NT2/D1 (cell line): ENCODE measurements at regions not wholly inside any gene's neighbourhood (a gene's known extent, or its start where the extent isn't known, plus 50 kb on each side); places are given as distances from the start of the nearest gene placed in this dataset.

Experiments
- DNase-seq: peaks from one replicate; pipeline ENCODE4 v3.0.0-alpha.2; 2011; ENCODE audit warnings: low read depth, low spot score
- H3K27me3 ChIP-seq: 2 replicates; pipeline ENCODE4 v1.6.0; 2011; ENCODE audit warnings: mild to moderate bottlenecking; ENCODE audit not compliant: insufficient read length, insufficient read depth
- H3K36me3 ChIP-seq: 2 replicates; pipeline ENCODE4 v1.6.1; 2011; ENCODE audit warnings: mild to moderate bottlenecking, low read length, mixed read lengths; ENCODE audit not compliant: insufficient read depth, insufficient read length
- H3K4me1 ChIP-seq: 2 replicates; pipeline ENCODE4 v1.5.1; 2011; ENCODE audit not compliant: insufficient read depth, insufficient read length
- H3K4me3 ChIP-seq: 2 replicates; pipeline ENCODE4 v1.5.1; 2011; ENCODE audit warnings: low read depth; ENCODE audit not compliant: insufficient read length
- H3K9ac ChIP-seq: 2 replicates; pipeline ENCODE4 v1.6.0; 2011; ENCODE audit warnings: low read depth; ENCODE audit not compliant: insufficient read length
- H3K9me3 ChIP-seq: 2 replicates; pipeline ENCODE4 v1.5.1; 2011; ENCODE audit warnings: mild to moderate bottlenecking, low read length; ENCODE audit not compliant: insufficient read depth
- SUZ12 ChIP-seq: IDR thresholded peaks from 2 replicates; pipeline ENCODE4 v1.6.1; 2011; ENCODE audit not compliant: insufficient read length, insufficient read depth; ENCODE audit errors: extremely low read depth
- YY1 ChIP-seq: IDR thresholded peaks from 2 replicates; pipeline ENCODE4 v1.6.1; 2011; ENCODE audit not compliant: insufficient read length, insufficient read depth
- ZNF274 ChIP-seq: IDR thresholded peaks from 2 replicates; pipeline ENCODE4 v1.6.1; 2011; ENCODE audit warnings: mild to moderate bottlenecking, low read depth, low read length

DNA sequence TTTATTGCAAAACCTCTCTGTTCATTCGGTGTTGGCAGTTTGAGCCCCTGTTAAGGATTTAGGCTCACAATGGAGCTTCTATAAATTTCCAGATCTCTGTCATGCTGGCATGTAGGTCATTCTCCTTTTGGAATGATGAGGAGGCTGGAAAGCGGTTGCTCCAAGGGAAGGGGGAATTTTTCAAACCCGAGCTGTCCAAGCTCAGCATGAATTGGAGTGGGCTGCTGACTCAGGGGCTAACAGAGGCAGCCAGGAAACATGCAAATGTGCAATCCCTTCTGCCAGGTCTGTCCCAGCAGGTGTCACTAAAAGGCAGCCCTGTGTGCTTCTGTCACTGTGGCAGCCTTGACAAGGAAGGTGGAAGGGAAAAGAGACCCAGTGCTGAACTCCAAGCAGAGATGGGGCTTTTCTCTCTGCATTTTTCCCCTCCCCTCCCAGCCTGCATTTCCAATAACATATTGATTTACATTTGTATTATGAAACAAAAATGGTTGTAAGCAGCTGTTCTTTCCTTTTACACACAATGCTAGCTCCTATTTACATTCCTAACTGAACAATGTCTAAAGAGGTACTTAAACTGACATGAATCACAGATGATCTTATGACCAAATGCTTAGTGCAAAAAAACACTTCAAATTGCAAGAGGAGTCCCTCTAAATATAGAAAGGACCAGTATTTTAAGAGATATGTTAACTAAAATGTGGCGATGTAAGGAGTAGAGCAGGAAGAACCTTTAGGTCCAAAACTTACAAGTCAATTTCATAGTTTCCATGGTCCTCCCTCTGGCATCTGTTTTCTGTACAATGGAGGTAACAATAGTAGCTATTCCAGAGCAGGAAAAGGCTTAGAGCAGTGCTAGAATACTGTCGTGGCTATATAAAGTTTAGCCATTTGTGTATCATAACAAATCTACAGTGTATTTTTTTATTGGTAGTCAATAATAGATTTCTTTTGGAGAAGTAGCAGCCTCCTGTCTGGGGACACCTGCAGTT, 84.5 kb upstream of the ATP10A start:
- peak; percentile 32 for DNase-seq
- Histone ChIP-seq H3K9me3 (no peaks in the 10 kb centered on the region), H3K9ac (no peak overlapping the region), H3K36me3 (no peaks in the 10 kb centered on the region), H3K27me3 (no peaks in the 10 kb centered on the region), H3K4me3 (no peak overlapping the region), H3K4me1 (no peaks in the 10 kb centered on the region)
- TF ChIP-seq YY1 (no peak), ZNF274 (no peak), SUZ12 (no peak)

DNA sequence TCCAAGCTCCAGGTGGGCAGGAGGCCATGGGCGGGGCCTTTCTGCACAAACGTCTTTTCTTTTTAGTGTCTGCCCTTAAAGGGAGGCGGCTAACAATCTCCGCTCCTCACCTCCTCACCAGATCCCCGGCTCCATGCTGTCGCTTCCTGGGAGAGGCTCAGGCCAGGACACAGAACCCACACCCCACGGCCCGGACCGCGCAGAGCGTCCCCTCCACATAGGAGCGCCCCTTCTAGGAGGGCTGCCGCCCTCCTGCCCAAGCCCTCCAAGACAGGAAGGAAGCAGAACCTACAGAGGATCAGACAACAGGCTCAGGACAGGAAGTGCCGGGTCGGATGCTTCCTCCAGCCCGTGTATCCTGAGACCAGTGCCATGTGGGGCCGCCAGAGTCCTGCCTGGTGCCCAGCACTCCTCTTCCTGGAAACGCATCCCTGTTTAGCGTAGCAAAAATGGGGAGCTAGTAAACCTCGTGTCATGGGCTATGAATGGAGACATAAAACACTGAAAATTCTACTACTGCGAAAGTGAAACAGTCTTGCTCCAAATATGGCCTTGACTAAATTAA, 83.2 kb upstream of the ATP10A start:
- Histone ChIP-seq H3K9me3 (no peaks in the 10 kb centered on the region), H3K27me3 (no peaks in the 10 kb centered on the region), H3K4me1 (no peaks in the 10 kb centered on the region), H3K36me3 (no peaks in the 10 kb centered on the region), H3K4me3 (no peak overlapping the region), H3K9ac (no peak overlapping the region)
- DNase-seq = no peak
- TF ChIP-seq YY1 (no peak), ZNF274 (no peak), SUZ12 (no peak)

DNA sequence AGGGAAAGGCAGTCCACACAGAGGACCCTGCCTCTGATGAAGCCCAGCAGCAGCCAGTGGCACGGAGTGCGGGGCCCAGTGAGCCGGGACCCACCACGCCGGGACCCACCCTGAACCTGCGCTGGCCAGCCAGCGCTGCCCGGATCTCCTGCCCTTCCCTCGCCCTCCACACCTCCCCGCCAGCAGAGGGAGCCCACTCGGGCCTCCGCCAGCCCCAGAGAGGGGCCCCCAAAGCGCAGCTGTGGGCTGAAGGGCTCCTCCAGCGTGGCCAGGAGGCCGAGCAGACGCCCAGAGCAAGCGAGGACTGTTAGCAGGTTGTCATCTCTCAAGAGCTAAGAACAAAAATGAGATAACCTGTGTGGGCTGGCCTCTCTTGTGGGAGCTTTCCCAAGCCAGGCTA, 81.3 kb upstream of the ATP10A start:
- no peaks in the 10 kb centered on the region for H3K27me3 ChIP-seq
- H3K36me3 ChIP-seq = no peaks in the 10 kb centered on the region
- H3K4me1 ChIP-seq = no peaks in the 10 kb centered on the region
- H3K9me3 ChIP-seq = no peaks in the 10 kb centered on the region
- TF ChIP-seq ZNF274 (no peak), YY1 (no peak), SUZ12 (no peak)
- no peak overlapping the region for H3K9ac ChIP-seq
- DNase-seq = no peak
- H3K4me3 ChIP-seq = no peak overlapping the region

DNA sequence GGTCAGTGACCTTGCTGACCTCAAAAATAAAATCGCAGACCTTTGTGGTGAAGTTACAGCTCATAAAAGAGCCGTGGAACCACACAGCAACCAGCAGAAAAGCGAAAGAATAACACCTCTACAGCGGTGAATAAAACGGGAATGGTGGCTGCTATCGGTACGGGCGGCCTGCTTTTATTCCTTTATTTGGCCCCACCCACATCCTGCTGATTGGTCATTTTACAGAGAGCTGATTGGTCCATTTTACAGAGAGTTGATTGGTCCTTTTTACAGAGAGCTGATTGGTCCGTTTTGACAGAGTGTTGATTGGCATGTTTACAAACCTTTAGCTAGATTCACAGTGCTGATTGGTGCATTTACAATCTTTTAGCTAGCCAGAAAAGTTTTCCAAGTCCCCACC, 80.7 kb upstream of the ATP10A start:
- Histone ChIP-seq H3K4me3 (no peak overlapping the region), H3K27me3 (no peaks in the 10 kb centered on the region), H3K9me3 (no peaks in the 10 kb centered on the region), H3K9ac (no peak overlapping the region), H3K36me3 (no peaks in the 10 kb centered on the region), H3K4me1 (no peaks in the 10 kb centered on the region)
- TF ChIP-seq YY1 (no peak), SUZ12 (no peak), ZNF274 (no peak)
- DNase-seq = no peak

DNA sequence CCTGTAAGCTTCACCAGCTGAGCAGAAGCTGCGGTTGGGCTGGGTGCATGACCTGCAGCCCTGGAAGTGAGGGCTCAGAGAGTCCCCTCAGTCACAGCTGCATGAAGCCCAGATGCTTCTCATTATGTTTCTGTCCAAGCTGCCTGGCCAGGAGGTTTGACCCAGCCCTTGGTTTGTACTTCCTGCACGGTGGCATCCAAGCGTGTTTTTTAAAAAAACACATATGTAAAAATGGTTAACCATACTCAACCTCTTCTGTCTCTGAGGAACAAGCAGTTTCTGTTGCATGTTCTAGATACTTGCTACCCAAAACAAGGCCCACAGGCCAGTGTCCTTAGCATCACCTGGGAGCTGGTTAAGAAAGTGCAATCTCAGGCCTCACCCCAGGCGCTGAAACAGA, 76.0 kb upstream of the ATP10A start:
- no peaks in the 10 kb centered on the region for H3K4me1 ChIP-seq
- H3K4me3 ChIP-seq = no peak overlapping the region
- H3K9ac ChIP-seq = no peak overlapping the region
- no peak for DNase-seq
- no peaks in the 10 kb centered on the region for H3K9me3 ChIP-seq
- TF ChIP-seq ZNF274 (no peak), YY1 (no peak), SUZ12 (no peak)
- H3K36me3 ChIP-seq = no peaks in the 10 kb centered on the region
- no peaks in the 10 kb centered on the region for H3K27me3 ChIP-seq

DNA sequence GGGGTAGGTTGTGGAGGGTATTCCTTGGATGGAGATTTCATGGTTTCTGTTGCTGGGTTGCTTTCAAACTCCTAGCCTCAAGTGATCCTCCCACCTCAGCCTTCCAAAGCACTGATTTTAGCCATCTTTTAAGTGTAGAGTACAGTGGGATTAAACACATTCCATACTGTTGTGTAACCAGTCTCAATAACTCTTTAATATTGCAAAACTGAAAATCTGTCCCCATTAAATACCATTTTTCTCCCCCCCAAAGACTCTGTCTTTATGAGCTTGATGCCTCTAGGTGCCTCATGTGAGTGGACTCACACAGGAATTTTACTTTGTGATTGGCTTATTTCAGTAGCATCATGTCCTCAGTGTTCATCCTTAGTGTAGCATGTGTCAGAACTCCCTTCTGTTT, 74.7 kb upstream of the ATP10A start:
- Histone ChIP-seq H3K27me3 (no peaks in the 10 kb centered on the region), H3K9ac (no peak overlapping the region), H3K9me3 (no peaks in the 10 kb centered on the region), H3K4me1 (no peaks in the 10 kb centered on the region), H3K4me3 (no peak overlapping the region), H3K36me3 (no peaks in the 10 kb centered on the region)
- TF ChIP-seq ZNF274 (no peak), YY1 (no peak)
- no peak for DNase-seq

DNA sequence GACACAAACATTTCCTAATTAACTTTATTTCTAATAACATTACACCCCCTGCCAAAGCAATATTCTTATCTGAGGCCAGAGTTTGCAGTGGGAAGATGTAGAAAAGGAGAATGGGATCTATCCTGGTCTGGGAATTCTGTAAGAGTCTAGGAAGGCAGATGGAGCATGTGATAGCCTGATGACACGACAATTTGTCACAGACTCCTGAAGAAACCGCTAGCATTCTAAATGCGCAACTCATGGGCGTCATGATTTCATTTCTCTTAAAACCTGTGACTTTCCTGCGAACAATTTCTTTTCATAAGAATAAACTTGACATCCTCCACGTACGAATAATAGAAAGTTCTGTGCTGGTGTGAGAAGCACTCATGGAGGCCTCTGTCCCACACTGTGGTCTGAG, 72.9 kb upstream of the ATP10A start:
- no peak for DNase-seq
- TF ChIP-seq SUZ12 (no peak), YY1 (no peak), ZNF274 (no peak)
- H3K9ac ChIP-seq = no peak overlapping the region

More for the DNA sequence above, 72.9 kb upstream of the ATP10A start:
- H3K36me3 ChIP-seq = no peaks in the 10 kb centered on the region
- H3K4me3 ChIP-seq = no peak overlapping the region
- H3K27me3 ChIP-seq = no peaks in the 10 kb centered on the region
- H3K4me1 ChIP-seq = no peaks in the 10 kb centered on the region
- no peaks in the 10 kb centered on the region for H3K9me3 ChIP-seq
